ENCODE measurements at regions not wholly inside any gene's neighbourhood (a gene's known extent, or its start where the extent isn't known, plus 50 kb on each side); places are given as distances from the start of the nearest gene placed in this dataset.

- H3K27me3 ChIP-seq (ENCODE audit: control insufficient read depth, insufficient read depth, low read length): no peaks in the 10 kb centered on the region
- TF ChIP-seq, protein P1, sequence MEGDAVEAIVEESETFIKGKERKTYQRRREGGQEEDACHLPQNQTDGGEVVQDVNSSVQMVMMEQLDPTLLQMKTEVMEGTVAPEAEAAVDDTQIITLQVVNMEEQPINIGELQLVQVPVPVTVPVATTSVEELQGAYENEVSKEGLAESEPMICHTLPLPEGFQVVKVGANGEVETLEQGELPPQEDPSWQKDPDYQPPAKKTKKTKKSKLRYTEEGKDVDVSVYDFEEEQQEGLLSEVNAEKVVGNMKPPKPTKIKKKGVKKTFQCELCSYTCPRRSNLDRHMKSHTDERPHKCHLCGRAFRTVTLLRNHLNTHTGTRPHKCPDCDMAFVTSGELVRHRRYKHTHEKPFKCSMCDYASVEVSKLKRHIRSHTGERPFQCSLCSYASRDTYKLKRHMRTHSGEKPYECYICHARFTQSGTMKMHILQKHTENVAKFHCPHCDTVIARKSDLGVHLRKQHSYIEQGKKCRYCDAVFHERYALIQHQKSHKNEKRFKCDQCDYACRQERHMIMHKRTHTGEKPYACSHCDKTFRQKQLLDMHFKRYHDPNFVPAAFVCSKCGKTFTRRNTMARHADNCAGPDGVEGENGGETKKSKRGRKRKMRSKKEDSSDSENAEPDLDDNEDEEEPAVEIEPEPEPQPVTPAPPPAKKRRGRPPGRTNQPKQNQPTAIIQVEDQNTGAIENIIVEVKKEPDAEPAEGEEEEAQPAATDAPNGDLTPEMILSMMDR (IDR thresholded peaks at IDR 0.05; ENCODE audit: insufficient read depth, low read length, poor library complexity, severe bottlenecking): no peak
- H3K4me3 ChIP-seq (ENCODE audit: low read depth, low read length): no peak overlapping the region
- DNase-seq (ENCODE audit: low read depth): no peak
- no peaks in the 10 kb centered on the region for H3K36me3 ChIP-seq (ENCODE audit: control insufficient read depth, insufficient read depth, low read length)
These were observed 262.0 kb downstream of the BTBD3 start for GRCh38 chr20:12179692-12180091.

DNA sequence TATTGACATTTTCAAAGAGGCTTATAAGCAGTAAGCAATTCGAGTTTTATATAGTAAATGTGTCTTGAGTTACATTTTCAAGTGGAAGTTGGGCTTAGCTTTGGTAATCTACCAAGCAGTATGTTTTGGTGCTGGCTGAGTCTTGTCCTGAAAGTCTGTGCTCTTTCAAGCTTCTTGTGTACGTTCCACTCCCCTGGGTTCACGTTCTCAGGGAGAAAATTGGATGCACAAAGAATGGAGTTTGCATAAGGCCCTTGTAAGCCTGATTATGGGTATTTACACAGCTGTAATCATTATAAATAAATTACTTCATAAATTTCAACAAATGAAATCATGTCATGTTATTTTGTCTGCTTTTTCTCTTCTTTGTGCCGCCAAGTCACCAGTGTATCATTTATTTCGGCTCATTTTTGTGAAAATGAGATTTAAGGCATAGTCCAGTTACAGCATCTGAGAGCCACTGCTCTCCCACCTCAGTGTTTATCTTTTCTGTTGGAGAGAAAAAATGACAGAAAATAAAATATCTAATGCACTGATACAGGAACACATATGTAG is 262.5 kb downstream of the BTBD3 start:
- TF ChIP-seq, protein P1 (IDR thresholded peaks at IDR 0.05; ENCODE audit: insufficient read depth, low read length, poor library complexity, severe bottlenecking): no peak
- H3K36me3 ChIP-seq (ENCODE audit: control insufficient read depth, insufficient read depth, low read length): no peaks in the 10 kb centered on the region
- DNase-seq (ENCODE audit: low read depth): no peak
- no peak overlapping the region for H3K4me3 ChIP-seq (ENCODE audit: low read depth, low read length)
- H3K27me3 ChIP-seq (ENCODE audit: control insufficient read depth, insufficient read depth, low read length): no peaks in the 10 kb centered on the region

GRCh38 chr20:12198281-12198680 is 280.6 kb downstream of the BTBD3 start:
- DNase-seq (ENCODE audit: low read depth): no peak

DNA sequence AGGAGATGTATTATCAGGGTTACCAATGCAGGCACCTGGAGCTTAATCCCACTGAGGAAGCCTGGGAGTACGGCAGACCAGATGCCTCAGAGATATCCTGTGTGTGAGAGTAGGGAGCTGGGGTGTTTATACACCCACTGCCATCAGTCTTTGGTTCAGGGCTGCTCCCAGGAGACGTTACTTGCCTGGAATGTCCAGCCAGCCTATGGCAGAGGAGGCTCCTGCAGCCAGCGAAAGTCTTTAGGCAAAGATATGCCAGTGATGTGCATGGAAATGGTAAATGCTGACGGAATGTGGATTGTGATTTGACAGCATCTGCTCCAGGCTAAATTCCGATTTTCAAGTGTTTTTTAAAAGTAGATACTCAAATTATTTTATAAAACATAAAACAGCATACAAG is 282.0 kb downstream of the BTBD3 start:
- H3K27me3 ChIP-seq (ENCODE audit: control insufficient read depth, insufficient read depth, low read length): no peaks in the 10 kb centered on the region
- TF ChIP-seq, protein P1 (IDR thresholded peaks at IDR 0.05; ENCODE audit: insufficient read depth, low read length, poor library complexity, severe bottlenecking): no peak
- no peak for DNase-seq (ENCODE audit: low read depth)
- no peak overlapping the region for H3K4me3 ChIP-seq (ENCODE audit: low read depth, low read length)
- H3K36me3 ChIP-seq (ENCODE audit: control insufficient read depth, insufficient read depth, low read length): no peaks in the 10 kb centered on the region

More at GRCh38 chr20:12198281-12198680, 280.6 kb downstream of the BTBD3 start:
- H3K27me3 ChIP-seq (ENCODE audit: control insufficient read depth, insufficient read depth, low read length): no peaks in the 10 kb centered on the region
- TF ChIP-seq, protein P1 (IDR thresholded peaks at IDR 0.05; ENCODE audit: insufficient read depth, low read length, poor library complexity, severe bottlenecking): no peak
- no peaks in the 10 kb centered on the region for H3K36me3 ChIP-seq (ENCODE audit: control insufficient read depth, insufficient read depth, low read length)
- no peak overlapping the region for H3K4me3 ChIP-seq (ENCODE audit: low read depth, low read length)

- no peak overlapping the region for H3K4me3 ChIP-seq (ENCODE audit: low read depth, low read length)
- DNase-seq (ENCODE audit: low read depth): no peak
- TF ChIP-seq, protein P1 (IDR thresholded peaks at IDR 0.05; ENCODE audit: insufficient read depth, low read length, poor library complexity, severe bottlenecking): no peak
These were observed 283.7 kb downstream of the BTBD3 start for GRCh38 chr20:12201289-12201991.

DNA sequence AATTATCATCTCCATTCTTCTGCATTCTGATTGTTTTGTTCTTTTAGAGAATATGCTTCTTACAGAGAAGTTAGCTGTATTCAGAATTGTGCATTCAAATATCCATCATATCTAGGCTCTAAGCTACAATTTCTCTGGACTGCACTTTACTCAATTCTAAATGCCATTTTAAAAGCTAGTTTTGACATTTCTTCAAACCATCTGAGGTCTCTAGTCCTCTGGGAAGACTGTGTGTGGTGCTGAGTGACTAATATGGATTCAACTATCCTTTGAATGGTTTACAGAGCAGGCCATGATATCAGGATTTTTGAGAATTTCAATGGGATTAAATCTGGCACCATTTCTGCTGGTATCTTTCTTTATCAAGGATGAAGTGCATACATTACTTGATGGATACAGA is 285.7 kb downstream of the BTBD3 start:
- no peak for DNase-seq (ENCODE audit: low read depth)
- H3K27me3 ChIP-seq (ENCODE audit: control insufficient read depth, insufficient read depth, low read length): no peaks in the 10 kb centered on the region
- no peak overlapping the region for H3K4me3 ChIP-seq (ENCODE audit: low read depth, low read length)
- TF ChIP-seq, protein P1 (IDR thresholded peaks at IDR 0.05; ENCODE audit: insufficient read depth, low read length, poor library complexity, severe bottlenecking): no peak
- no peaks in the 10 kb centered on the region for H3K36me3 ChIP-seq (ENCODE audit: control insufficient read depth, insufficient read depth, low read length)

More at GRCh38 chr20:12201289-12201991, 283.7 kb downstream of the BTBD3 start:
- Histone ChIP-seq H3K36me3 (ENCODE audit: control insufficient read depth, insufficient read depth, low read length) (no peaks in the 10 kb centered on the region), H3K27me3 (ENCODE audit: control insufficient read depth, insufficient read depth, low read length) (no peaks in the 10 kb centered on the region)
